Fibroblast of skin of back (primary cell): ENCODE measurements at regions not wholly inside any gene's neighbourhood (a gene's known extent, or its start where the extent isn't known, plus 50 kb on each side); places are given as distances from the start of the nearest gene placed in this dataset.
A peak's percentile ranks its signal among the peaks of the same experiment; 100 is the strongest.

Experiments
- DNase-seq: peaks from one replicate; pipeline ENCODE4 v3.0.0-alpha.2; 2013

DNA sequence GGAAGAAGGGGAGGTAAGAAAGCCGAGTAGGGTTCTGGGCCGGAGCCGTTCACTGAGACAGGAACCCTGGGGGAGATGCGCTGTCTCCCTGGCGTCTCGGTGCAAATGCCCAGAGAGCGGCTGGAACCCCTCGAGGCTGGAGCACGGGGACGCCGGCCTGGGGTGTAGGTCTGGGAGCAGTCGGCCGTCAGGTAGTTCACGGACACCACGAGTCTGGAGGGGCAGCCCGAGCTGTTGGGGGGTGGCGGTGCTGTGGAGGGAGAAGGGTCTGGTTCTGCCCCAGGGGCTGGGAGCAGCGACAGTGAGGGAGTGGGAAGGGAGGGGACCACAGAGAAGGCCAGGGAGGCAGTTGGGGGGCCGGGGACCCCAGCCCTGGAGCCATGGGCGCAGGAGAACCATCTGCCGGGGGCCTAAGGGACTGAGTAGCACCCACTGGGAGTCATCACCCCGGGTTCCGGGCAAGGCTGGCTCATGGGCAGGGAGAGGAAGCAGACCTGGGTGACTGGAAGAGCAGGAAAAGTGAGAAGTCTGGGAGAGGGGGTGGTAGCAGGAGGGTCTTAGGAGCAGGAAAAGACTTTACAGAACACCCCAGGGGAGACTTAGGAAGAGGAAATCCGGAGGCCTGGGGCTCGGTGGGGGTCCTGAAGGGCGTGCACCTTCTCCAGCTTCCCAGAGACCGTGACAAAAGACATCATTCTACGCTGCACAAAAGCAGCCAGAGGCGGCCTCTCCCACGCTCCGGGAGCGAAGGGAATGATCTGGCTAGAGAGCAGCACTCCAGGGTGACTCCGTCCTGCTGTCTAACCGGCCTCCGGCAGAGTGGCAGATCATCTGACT is 173.1 kb upstream of the SOX1 start:
- peak; percentile 2 for DNase-seq

DNA sequence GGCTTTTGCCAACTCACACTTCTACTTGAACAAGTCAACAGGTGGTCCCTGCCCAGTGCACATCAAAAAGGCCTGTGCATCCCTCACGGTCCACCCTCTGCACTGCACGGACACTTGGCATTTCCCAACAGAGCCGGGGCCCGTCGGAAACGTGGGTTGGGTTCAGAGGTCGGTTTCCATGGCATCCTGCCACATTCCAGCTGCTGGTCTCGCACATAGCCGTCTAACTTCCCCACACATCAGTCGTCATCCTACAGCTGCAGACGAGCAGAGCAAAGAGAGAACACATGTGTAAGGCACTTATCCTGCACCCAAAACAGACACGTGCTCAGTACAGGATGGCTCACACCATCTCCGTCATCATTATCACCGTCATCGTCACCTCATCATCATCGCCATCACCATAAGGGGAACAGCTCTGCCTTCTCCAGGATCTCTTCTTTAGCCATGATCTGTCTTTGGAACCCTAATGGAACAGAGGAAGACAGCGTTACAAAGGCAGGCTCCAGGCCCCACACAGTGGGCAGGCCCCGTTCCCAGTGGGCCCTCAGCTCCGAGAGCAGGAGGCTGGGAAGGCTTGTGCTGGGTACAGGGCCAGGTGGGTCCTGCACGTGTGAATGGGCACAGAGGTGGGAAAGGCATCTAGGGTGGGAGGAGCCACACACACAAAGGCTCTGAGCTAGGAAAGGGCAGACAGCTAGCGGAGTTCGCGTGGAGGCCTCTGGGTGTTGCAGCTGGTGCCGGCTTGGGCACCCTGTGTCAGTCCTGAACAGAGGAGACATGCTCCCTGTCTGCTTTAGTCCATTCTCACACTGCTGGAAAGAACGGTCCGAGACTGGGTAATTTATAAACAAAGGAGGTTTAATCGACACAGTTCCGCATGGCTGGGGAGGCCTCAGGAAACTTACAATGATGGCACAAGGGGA is 170.8 kb upstream of the SOX1 start:
- DNase-seq: no peak

DNA sequence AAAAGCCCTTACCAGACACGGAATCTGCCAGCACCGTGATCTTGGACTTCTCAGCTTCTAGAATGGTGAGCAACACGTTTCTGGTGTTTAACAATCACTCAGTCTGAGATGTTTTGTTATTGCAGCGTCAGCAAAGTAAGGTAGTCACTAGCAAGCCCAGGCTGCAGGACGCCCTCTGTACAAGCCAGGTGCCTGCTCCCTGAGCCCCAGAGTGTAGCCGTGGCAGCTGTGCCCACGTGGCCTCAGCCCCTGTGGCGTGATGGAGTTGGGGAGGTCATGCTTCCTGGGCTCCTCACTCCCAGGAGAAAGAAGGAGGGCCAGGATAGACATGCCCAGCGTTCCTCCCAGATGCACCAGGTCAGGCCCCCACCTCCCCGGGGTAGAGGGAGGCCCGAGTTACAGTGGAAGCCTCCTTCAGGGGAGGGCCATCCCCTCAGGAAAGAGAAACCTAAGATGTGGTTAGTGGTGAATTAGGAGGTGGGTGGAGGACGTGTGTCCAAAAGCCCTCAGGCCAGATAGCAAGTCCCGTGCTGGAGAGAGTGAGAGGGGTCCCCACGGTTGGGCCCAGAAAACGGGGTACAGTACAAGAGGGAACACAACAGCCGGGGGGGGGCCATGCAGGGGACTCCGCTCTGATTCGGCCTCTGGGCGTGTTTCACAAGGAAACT is 169.6 kb upstream of the SOX1 start:
- no peak for DNase-seq

DNA sequence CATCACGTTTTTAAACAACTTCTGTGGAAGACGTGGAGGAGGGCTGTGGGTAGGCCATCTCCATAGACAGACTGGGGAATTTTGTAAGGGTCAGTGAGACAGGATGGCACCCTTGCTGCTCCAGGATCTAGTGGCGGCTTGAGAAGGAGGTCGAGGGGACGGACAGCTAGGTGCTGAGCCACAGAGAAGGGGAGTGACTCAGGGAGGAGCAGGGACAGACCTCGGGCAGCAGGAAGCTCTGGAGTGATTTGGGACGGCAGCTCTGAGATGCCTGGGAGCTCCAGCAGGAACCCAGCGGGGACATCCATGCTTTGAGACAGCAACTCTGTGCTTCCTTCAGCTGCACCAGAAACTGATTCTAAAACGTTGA is 169.1 kb upstream of the SOX1 start:
- no peak for DNase-seq

DNA sequence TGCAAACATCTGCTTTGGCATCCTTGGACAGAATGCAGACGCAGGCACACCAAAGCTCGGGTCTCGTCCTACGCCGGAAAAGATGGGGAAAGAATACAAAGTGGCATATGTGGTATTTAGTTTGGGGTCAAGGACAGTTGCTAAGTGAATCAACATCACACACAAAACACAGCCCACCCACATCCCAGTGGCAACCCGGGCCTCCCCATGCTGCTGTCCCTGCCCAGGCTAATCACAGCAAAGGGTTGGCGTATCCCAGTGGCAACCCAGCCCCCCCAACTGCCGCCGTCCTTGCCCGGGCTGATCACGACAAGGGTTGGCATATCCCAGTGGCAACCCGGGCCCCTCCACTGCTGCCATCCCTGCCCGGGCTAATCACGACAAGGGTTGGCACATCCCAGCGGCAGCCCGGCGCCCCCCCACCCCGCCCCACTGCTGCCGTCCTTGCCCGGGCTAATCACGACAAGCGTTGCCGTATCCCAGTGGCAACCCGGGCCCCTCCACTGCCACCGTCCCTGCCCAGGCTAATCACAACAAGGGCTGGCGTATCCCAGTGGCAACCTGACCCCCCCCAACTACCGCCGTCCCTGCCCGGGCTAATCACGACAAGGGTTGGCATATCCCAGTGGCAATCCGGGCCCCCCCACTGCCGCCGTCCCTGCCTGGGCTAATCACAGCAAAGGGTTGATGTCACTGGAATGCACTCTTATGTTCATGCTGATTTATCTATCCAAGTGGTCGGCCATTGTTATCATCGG is 167.8 kb upstream of the SOX1 start:
- DNase-seq: no peak

DNA sequence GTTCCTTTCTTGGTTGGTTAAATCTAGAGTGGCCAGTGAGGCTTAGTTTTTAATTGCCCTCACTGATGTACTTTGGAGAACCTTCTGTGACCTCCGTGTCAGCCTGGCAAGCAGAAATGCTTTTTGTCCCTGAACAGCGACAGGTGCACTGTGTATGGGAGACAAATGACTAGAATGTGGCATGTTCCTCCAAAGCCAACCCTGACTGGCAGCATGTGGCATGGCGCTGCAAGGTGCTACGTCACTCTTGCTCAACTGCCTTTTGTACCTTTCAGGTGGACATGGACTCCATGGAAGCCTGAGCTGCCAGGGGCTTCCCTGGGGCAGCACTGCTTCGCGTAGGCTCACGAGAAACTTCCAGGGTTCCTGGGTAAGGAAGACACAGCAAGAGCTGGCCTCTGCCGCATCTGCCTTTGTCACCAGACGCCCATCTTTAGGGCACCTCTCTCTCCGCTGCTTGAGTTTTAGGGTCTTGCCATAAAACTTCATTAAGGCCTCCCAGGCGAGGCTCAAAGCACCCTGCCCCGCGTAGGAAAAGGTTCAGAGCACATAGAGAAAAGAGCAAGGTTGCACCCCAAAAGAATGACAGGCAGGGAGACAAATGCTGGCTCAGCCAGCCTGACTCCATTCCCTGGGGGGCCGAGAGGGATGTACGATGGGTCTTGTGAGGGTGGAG is 167.1 kb upstream of the SOX1 start:
- DNase-seq: no peak

DNA sequence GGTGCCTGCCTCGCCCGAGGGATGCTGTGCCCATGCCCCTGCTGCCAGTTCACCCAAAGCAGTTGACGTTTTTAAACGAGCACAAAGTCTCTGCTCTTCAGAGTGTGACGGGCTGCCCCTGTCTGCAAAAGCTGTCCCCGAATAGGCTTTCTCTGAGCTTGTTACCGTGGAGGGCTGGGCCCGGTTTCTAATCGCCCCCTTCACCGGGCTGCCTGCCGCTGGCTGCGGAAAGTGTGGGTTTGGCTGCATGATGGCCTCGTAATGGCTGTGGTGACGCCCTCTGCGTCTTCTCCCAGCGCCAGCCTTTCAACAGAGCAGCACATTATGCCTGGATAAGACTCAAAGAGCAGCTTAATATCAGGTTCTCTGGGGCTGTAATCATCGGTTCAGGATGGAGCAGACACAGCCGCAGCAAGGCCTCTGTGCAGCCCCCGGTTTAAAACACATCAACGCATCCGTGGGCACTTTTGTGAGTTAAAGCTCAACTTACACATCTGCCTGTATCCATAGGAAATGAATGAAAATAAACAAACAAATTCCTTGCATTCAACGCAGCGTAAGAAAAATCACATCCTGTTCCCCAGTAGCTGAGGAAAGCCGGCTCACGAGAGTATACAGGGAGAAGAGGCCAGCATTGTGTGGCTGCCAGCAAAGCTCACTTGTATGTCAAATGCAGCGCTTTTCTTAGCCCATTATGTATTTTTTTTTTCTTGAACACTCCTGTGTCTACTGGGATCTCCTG is 166.4 kb upstream of the SOX1 start:
- DNase-seq: no peak

DNA sequence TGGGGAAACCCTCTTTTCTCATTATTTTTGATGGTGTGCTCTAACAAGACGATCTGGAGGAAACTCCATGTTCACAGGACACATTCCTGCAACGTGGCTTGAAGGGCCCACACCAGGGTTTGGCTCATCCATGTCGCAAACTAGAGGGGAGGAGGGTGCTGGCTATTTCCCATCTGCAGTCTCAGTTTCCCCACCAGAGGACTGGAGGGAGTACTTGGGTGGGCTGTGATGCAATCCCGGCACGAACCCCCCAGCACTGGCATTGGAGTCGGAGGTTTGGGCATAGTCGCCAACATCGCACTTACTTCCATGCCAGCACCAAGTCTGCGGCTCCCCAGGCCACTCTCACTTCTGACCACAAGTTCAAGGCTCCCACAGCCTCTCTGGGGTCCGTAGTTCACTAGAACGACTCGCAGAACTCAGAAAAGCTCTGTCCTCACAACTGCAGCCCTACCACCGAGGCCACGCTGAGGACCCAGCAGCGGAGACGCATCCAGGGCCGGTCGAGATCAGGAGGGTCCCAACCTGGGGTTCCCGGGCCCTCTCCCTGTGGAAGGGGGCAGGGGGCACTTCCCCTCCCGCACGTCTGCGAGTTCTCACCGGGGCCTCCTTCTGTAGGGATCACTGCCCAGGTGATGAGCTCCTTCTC is 165.6 kb upstream of the SOX1 start:
- no peak for DNase-seq

DNA sequence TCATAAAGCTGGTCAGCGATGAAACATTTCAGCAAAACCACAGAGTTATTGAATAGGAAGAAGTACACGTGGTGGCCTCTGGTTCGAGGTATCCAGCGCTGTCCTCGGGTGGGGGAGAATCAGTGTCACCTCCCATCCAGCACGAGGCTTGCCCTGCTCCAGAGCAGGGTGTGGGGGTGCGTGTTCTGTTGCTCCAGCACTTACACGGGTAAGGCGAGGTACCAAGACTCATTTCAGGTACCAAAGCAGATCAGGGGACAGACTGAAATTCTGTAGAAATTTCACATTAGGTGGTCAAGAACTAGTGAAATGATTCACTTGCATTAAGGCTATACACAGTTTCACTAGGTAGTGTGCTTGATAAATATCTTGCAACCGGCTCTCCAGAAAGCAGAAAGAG is 164.2 kb upstream of the SOX1 start:
- DNase-seq: no peak

DNA sequence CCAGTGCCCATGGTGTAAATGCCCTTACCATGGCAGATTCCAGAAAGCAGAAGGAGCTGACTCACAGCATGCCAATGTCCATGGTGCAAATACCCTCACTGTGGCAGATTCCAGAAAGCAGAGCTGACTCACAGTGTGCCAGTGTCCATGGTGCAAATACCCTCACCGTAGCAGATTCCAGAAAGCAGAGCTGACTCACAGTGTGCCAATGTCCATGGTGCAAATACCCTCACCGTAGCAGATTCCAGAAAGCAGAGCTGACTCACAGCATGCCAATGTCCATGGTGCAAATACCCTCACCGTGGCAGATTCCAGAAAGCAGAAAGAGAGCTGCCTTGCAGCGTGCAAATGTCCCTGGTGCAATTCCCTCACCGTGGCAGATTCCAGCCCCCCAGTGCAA is 163.8 kb upstream of the SOX1 start:
- DNase-seq: no peak

DNA sequence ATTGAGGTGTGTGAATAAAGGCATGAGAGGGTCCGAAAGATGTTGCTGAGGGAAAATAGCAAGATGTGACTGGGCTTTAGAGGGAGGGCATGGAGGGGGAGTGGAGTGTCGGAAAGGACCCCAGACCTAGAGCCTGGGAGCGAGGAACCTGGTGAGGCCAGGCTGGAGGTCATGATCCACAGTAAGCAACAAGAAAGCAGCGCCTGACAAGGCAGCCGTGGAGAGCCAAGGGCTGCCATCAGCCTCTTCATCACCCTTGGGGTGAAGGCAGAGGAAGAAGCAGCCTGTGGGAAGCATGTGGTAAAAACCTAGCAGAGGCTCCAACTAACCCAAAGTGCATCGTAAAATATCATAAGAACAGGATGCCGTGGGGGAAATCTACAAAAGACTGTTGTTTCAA is 162.8 kb upstream of the SOX1 start:
- DNase-seq: no peak

DNA sequence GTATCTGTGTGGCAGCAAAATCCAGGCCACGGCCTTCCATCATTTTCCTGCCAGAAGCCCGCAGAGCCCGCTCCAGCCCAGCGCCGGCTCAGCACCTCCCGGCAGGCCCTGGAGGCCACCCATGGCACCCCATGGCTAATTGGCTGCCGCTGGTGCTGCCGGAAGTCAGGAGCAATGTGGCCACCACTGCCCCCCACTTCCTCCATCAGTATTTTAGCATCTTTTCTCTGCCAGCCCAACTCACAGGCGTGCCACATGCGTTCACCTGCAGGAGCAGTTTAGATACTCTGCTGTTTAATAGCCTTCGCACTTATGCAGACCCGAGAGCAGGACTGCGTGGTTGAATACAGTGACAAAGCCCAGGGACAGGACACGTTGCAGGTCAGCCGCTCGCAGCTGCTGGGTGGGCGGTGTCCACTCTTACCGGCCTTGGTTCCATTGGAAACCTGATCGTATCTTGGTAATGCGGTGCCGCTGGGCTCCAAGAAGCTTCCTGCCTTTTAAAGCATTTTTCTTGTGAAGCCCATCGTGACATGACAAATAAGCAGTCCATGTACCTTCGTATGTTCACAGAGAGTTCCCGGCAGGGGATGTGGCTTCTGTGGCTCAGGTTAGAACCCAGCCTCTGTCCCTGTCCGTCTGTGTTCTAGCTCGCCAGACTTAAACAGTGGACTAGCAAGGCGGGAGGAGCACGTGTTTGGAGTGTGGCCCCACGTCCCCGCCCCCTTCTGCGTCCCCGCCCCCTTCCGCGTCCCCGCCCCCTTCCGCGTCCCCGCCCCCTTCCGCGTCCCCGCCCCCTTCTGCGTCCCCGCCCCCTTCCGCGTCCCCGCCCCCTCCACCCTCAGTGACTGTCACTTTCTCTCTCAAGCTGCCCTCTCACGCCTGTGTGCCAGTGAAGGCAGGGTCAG is 162.0 kb upstream of the SOX1 start:
- DNase-seq: no peak

DNA sequence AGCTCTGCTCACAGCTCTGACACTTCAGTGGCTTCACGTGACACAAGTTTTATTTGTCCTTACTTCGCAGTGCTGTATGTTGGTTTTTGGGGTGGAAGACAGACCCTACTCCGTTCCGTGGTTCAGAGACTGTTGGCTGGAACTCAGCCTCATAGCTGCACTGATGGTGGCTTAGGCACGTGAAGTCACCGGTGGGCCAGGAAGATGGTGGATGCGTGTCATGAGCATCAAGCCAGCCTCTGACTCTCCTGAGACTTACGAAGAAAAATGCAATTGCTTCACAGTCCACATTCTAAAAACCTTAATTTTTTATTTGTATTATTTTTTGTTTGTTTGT is 161.4 kb upstream of the SOX1 start:
- no peak for DNase-seq

DNA sequence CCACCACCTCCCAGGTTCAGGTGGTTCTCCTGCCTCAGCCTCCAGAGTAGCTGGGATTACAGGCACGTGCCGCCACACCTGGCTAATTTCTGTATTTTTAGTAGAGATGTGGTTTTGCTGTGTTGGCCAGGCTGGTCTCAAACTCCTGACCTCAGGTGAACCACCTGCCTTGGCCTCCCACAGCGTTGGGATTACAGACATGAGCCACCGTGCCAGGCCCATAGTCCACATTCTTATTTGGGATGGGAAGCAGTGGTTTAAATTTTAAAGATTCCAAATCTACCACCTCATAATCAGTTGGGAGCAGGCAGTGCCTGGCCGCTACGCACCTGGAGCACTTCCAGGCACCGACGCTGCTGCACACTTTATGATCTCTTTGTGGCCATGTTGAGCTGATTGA is 160.6 kb upstream of the SOX1 start:
- no peak for DNase-seq

DNA sequence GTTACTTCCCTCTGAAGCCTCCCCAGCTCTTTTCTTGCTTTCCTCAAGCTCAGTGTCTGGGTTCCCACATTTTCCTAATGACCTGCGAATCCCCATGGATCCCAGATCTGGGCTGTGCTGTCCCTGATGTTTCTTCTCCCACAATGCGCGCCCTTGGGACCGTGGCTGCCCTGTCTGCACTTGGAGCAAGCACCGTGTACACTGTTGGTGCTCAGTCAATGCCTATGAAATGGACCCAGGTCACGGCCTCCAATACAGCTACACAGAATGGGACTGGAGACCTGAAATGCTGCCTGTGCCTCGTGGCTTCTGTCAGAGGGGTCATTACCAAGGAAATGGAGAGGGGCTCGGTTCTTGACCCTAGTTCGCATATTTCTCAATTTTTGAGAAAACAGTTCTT is 160.1 kb upstream of the SOX1 start:
- DNase-seq: no peak

DNA sequence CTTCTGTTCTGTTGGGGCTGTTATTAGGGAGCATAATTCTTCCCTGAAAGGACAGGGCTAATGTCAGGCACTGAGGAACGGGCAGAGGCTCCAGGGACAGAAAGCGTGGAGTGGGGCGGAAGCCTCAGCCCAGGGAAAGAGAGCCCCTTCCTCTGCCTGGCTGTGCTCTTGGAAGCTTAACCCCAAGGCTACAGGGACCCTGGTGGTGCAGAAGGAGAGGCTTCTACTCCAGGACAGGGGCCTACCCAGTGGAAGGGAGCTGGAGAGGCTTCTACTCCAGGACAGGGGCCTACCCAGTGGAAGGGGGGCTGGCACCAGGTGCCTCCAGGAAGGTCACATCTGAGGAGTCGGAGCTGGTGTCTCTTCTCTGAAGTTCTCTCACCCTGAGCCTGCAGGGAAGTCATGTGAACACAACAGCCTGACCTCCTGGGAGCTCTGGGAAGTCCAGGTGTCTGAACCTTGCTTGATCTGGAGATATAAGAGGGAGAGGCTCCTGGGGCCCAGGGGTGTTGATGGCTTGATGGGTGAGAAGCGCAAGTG is 159.5 kb upstream of the SOX1 start:
- DNase-seq: no peak

DNA sequence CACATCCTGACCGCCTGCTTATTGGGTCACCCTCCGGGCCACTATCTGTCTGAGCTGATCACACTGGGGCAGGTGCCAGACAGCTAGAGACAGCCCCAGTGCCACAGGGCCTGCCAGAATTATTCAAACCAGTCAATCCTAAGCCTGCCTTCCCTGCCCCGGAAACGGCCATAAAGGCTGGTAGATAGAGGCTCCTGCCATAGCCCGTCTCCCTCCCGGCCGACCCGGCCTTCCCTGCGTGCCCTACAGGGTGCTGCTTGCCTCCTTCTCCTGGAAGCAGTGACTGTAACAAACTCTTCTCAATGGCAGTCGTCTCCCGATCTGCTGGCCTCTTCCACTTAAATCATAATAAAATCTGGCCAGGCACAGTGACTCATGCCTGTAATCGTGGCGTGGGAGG is 158.6 kb upstream of the SOX1 start:
- DNase-seq: no peak

DNA sequence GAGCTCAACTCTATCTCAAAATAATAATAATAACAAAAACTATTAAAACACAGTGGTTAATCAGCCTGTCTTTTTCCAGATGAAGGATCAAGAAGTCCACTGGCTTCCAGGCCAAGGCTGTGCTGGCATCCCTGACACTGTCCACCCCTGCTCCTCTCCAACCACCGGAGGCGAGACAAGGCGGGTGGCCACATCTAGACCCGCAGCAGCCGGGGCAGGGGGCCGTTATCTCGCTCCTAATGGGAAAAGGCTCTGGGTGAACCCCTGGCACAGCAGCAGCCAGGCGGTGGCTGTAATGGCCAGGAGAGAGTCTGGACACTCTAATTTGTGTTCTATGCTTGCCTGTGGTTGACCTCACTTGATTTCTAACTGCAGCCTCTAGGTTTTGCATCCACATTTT is 158.0 kb upstream of the SOX1 start:
- DNase-seq: no peak

DNA sequence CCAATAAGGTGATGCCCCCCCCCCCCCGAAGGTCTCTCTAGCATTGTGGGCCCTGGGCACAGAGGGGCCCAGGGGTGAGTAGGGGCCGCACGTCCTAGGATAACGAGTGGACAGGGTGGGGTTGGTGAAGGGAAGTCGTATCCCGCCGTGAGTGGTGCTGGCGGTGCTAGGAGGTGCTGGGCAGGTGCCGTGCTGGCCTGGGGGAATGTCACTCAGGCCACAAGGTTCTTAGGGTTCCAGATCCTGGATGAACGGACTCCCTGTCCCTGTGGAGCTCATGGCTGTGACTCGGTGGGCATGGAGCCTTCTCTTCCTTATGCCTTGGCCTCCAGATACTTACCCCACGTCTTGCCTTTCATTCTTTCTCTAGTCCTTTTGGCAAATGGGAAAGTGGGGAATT is 157.4 kb upstream of the SOX1 start:
- no peak for DNase-seq
